HG03432 (cell line): ENCODE measurements at regions not wholly inside any gene's neighbourhood (a gene's known extent, or its start where the extent isn't known, plus 50 kb on each side); places are given as distances from the start of the nearest gene placed in this dataset.

Source experiments
- ATAC-seq: cut with Tn5 transposase; IDR thresholded peaks from one replicate; pipeline ENCODE4 v1.9.1; 2021; ENCODE audit warnings: mild to moderate bottlenecking, moderate library complexity; ENCODE audit not compliant: unreplicated experiment

GRCh38 chr6:155968921-155969320 lies 513.3 kb upstream of the NOX3 start:
- ATAC-seq, result no peak

GRCh38 chr6:155967322-155967721 lies 511.7 kb upstream of the NOX3 start:
- ATAC-seq, result no peak

DNA sequence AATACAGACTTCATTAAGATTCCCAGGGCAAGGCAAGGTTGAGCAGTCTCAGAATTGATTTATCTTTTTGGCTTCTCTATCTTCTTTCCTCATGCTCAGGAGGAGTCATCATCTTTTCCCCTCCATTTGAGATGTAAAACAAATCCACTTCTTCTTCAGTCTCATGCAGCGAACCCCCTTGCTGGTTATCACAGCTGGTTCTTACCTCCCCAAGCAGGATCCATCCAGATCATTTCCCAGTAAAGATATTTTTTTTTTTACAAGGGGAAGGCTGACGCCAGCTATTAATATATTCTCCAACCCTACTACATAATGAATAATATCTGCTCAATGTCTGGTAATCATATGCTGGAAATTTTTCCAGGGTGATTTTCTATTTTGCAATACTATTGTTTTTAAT lies 508.9 kb upstream of the NOX3 start:
- no peak for ATAC-seq

- no peak for ATAC-seq
These were observed 506.6 kb upstream of the NOX3 start for GRCh38 chr6:155962276-155962675.

- no peak for ATAC-seq
These were observed 504.4 kb upstream of the NOX3 start for GRCh38 chr6:155959898-155960495.

DNA sequence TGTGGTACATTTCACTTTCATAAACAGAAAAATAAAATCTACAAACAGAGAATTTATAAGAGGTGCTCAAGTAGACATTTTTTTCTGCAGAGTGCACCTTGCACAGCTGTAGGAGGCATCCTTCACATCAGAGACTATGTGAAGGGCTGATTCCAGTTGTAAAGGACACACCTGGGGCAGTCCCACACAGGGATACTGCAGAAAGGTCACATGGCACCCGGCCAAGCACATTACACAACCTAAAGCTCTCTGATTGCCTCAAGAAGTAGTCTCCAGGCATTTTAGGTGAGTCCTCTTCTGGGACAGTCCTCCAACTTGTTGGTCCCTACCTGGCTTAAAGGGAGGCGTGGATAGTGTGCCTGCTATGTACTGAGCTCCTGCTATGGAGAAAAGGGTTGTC lies 502.9 kb upstream of the NOX3 start:
- ATAC-seq, result no peak

GRCh38 chr6:155955038-155955437 lies 499.4 kb upstream of the NOX3 start:
- ATAC-seq, result no peak

DNA sequence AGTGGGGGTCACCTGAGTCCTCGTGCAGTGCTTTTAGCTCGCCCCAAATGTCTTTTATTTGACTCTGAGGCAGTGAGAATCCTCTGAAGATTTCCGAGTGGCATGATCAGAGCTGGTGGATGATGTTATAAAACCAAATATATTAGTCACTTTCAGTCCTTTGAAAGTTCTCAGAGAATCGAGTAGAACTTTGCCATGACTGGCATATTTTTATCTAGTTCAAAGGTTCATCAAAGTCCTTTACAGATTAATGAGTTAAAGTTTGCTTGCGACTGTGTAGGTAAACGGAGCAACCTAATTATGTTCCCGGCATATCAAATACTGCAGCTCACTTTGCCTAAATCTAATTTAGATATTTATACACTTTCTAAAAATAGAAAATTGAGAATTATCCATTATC lies 498.5 kb upstream of the NOX3 start:
- ATAC-seq, result no peak

DNA sequence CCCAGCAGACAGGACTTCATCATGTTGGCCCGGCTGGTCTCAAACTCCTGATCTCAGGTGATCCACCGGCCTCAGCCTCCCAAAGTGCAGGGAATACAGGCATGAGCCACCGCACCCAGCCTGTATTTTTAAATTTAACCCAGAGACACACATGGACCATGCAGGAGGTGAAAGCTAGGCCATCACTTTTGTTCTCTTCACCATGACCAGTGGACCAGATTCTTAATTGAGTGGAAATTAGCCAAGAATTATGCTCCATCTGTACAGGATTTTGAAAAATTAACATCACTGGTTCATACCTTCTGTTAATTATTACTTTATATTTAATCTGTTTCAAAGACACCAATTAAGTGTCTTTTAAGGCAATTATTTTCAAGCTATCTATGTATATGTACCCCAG lies 493.6 kb upstream of the NOX3 start:
- ATAC-seq, result no peak

- no peak for ATAC-seq
These were observed 491.2 kb upstream of the NOX3 start for GRCh38 chr6:155946860-155947259.

DNA sequence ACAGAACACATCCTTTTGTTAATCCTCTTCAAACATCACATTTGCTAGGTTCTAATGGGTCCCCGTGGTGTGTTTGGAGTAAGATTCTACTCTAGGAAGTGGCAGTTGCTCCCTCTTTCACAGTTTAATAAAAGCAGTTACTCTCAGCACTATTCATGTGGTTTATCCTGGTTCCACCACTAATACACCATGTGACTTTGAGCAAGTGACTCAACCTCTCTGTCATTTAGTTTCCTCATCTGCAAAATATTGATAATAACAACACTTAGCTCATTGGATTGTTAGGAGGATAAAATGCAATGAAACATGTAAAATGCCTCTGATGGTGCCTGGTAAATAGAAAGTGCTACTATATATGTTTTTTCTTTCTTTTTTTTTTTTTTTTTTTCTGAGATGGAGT lies 488.0 kb upstream of the NOX3 start:
- ATAC-seq, result no peak

- ATAC-seq, result no peak
These were observed 483.6 kb upstream of the NOX3 start for GRCh38 chr6:155939253-155939652.

DNA sequence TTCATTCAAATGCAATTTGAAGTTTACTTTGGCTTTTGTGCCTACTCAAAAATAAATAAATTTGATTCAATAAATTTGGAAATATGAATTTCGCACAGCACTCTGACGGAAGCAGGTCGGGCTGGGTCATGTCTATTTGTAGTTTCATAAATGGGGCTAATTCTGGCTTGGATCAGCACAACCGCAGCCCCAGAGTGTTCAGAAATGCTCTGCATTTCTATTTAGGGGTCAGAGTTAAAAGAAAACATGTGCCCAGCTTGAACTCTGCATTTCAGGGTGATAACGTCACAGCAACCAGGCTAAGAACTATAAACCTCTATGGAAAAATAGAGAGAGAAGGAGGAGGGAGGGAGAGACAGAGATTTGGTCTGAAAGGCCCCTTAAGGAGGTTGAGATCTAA lies 480.9 kb upstream of the NOX3 start:
- no peak for ATAC-seq

- no peak for ATAC-seq
These were observed 480.5 kb upstream of the NOX3 start for GRCh38 chr6:155936127-155936526.

GRCh38 chr6:155916846-155917624 lies 461.4 kb upstream of the NOX3 start:
- no peak for ATAC-seq

- ATAC-seq, result no peak
These were observed 460.0 kb upstream of the NOX3 start for GRCh38 chr6:155915651-155916050.

GRCh38 chr6:155913816-155914215 lies 458.2 kb upstream of the NOX3 start:
- no peak for ATAC-seq

DNA sequence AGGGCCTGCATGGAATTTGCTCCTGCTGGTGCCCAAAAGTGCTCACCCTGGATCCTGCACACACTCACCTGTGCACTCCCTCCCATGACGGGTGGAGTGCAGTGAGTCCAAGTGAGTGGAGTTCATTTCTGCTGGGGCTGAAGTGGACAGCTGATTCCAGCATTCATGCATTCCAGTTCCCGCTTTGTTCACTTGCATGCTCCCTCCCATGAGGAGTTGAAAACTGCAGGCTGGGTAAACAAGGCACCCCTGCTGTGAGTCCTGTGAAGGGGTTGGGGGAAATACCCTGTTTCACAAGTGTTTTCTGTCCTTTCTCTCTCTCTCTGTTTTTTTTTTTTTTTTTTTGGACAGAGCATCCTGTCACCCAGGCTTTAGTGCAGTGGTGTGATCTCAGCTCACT lies 454.1 kb upstream of the NOX3 start:
- ATAC-seq, result no peak

DNA sequence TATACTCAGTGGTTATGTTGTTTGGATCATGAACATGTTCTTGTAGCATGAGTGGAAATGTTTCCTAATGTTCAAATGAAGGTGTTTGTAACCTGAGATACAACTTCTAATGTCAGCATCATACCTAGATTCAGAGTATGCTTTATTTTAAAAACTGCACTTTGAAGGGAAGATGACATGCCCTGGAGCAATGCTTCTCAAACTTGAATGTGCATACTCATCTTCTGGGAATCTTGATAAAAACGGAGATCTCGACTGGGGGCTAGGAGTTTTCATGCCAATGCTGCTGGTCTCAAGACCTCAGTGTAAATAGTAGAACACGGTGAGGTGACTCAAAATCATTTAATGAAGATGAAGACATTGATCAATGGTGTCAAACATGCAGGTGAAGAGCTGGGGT lies 440.0 kb upstream of the NOX3 start:
- ATAC-seq, result no peak

GRCh38 chr6:155894758-155895157 lies 439.1 kb upstream of the NOX3 start:
- ATAC-seq, result no peak

- ATAC-seq, result no peak
These were observed 438.6 kb upstream of the NOX3 start for GRCh38 chr6:155894262-155894661.

- no peak for ATAC-seq
These were observed 434.8 kb upstream of the NOX3 start for GRCh38 chr6:155890409-155890808.

GRCh38 chr6:155889410-155889809 lies 433.8 kb upstream of the NOX3 start:
- no peak for ATAC-seq
